Dedifferentiated amniotic fluid mesenchymal stem cell (primary cell): ENCODE measurements at regions not wholly inside any gene's neighbourhood (a gene's known extent, or its start where the extent isn't known, plus 50 kb on each side); places are given as distances from the start of the nearest gene placed in this dataset.

Experiments used
- DNase-seq: peaks from one replicate; pipeline ENCODE4 v3.0.0-alpha.2; 2016; ENCODE audit errors: extremely low spot score

- no peak for DNase-seq
These were observed 113.0 kb downstream of the PLEKHG1 start for GRCh38 chr6:150712505-150713252.

GRCh38 chr6:150713487-150713886 is 113.8 kb downstream of the PLEKHG1 start:
- no peak for DNase-seq

GRCh38 chr6:150713931-150714330 is 114.2 kb downstream of the PLEKHG1 start:
- no peak for DNase-seq

- DNase-seq: no peak
These were observed 115.4 kb downstream of the PLEKHG1 start for GRCh38 chr6:150715133-150715532.

- no peak for DNase-seq
These were observed 117.7 kb downstream of the PLEKHG1 start for GRCh38 chr6:150717419-150717818.

GRCh38 chr6:150719099-150719766 is 119.5 kb downstream of the PLEKHG1 start:
- DNase-seq: no peak

- DNase-seq: no peak
These were observed 120.1 kb downstream of the PLEKHG1 start for GRCh38 chr6:150719831-150720230.

- DNase-seq: no peak
These were observed 121.1 kb downstream of the PLEKHG1 start for GRCh38 chr6:150720774-150721233.

GRCh38 chr6:150721418-150722266 is 122.0 kb downstream of the PLEKHG1 start:
- no peak for DNase-seq

- no peak for DNase-seq
These were observed 123.1 kb downstream of the PLEKHG1 start for GRCh38 chr6:150722614-150723344.

- no peak for DNase-seq
These were observed 123.6 kb downstream of the PLEKHG1 start for GRCh38 chr6:150723345-150723658.

- no peak for DNase-seq
These were observed 124.2 kb downstream of the PLEKHG1 start for GRCh38 chr6:150723857-150724256.

- DNase-seq: no peak
These were observed 126.1 kb downstream of the PLEKHG1 start for GRCh38 chr6:150725795-150726194.

GRCh38 chr6:150729188-150729748 is 129.6 kb downstream of the PLEKHG1 start:
- no peak for DNase-seq

- DNase-seq: no peak
These were observed 131.2 kb downstream of the PLEKHG1 start for GRCh38 chr6:150730801-150731457.

- DNase-seq: no peak
These were observed 132.6 kb upstream of the MTHFD1L start for GRCh38 chr6:150732765-150733539.

GRCh38 chr6:150733726-150734125 is 131.8 kb upstream of the MTHFD1L start:
- no peak for DNase-seq

GRCh38 chr6:150734235-150734634 is 131.3 kb upstream of the MTHFD1L start:
- DNase-seq: no peak

- no peak for DNase-seq
These were observed 130.1 kb upstream of the MTHFD1L start for GRCh38 chr6:150735341-150735851.

- DNase-seq: no peak
These were observed 127.3 kb upstream of the MTHFD1L start for GRCh38 chr6:150738092-150738629.
